ENCODE measurements at regions not wholly inside any gene's neighbourhood (a gene's known extent, or its start where the extent isn't known, plus 50 kb on each side); places are given as distances from the start of the nearest gene placed in this dataset.

DNA sequence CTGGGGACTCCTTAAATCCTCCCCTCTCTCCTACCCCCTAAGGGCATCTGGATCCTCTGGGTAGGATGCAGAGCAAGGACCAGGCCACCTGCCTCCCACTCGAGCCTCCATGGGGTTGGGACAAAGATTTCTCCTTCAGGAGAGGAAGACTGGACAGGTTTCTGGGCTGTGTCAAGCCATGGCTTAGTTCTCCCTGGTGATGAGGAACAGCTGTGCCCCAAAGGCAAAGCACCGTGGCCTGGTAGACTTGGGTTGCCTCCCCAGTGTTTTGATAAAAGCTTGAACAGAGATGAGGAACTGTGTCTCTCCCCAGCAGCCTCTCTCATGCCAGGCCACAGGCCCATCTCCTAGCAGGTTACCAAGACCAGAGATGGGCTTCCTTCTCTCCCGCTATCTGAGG, 238.3 kb downstream of the WDR11 start:
- no peaks in the 10 kb centered on the region for H3K4me1 Mint-ChIP-seq
- no peaks in the 10 kb centered on the region for H3K36me3 Mint-ChIP-seq (ENCODE audit: low read depth)
- no peak overlapping the region for H3K27ac Mint-ChIP-seq
- ChIA-PET POLR2A (no interaction called here), CTCF (no interaction called here)
- no peak for DNase-seq
- H3K4me3 Mint-ChIP-seq = no peak overlapping the region
- H3K9me3 Mint-ChIP-seq = no peaks in the 10 kb centered on the region
- H3K27me3 Mint-ChIP-seq = no peaks in the 10 kb centered on the region

DNA sequence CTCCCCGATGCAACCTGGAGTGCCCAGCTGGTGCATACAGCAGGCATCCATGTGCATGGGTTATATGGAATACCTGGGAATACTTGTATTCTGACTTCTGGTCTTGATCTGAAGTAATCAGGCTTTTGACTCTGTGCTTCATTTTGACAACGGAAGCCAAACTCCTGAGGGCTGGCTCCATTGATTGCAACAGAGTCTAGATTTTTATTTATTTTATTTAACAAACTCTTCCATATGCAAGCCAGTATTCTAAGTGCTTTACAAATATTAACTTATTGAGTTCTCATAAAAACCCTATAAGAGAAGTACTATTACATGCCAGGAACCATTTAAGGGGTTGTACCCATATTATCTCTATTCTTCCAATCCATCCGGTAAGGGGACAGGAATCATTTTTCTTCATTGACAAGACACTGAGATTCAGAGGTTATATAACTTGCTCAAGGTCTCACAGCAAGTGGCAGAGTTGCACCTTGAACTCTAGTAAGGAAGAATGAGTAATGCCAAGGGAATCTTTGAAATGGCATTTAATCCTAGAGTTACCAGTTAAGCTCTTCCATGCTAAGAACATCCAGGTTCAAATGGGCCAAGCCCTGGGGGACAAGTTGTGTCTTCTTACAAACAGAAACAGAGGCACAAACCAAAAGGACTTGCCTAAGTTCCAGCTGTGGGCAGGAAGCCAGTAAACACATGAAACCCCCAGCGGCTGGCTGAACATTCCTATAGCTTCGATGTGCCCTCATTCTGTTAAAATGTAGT, 241.0 kb downstream of the WDR11 start:
- CTCF ChIA-PET = no interaction called here
- Mint-ChIP-seq H3K4me3 (no peak overlapping the region), H3K36me3 (ENCODE audit: low read depth) (no peaks in the 10 kb centered on the region), H3K27me3 (no peaks in the 10 kb centered on the region), H3K4me1 (no peaks in the 10 kb centered on the region), H3K9me3 (no peaks in the 10 kb centered on the region), H3K27ac (no peak overlapping the region)
- POLR2A ChIA-PET = no interaction called here
- no peak for DNase-seq

DNA sequence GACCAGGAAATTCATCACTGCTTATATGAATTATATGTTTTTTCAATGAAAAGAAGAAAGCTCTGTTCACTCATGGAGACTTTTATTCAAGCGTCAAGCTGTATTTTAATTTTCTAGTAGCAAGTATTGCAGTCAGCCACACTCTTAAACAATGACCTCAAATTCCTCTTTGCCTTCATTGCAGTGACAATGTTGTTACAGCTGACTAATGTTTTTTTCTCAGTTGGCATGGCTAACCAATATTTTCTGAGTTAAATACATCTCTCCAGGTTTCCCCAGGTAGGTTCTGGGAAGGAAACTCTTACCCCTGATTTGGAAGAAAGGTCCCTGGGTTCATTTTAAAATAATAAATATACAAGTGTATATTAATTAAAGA, 241.5 kb downstream of the WDR11 start:
- Mint-ChIP-seq H3K27ac (no peak overlapping the region), H3K9me3 (no peaks in the 10 kb centered on the region)
- CTCF ChIA-PET = no interaction called here

DNA sequence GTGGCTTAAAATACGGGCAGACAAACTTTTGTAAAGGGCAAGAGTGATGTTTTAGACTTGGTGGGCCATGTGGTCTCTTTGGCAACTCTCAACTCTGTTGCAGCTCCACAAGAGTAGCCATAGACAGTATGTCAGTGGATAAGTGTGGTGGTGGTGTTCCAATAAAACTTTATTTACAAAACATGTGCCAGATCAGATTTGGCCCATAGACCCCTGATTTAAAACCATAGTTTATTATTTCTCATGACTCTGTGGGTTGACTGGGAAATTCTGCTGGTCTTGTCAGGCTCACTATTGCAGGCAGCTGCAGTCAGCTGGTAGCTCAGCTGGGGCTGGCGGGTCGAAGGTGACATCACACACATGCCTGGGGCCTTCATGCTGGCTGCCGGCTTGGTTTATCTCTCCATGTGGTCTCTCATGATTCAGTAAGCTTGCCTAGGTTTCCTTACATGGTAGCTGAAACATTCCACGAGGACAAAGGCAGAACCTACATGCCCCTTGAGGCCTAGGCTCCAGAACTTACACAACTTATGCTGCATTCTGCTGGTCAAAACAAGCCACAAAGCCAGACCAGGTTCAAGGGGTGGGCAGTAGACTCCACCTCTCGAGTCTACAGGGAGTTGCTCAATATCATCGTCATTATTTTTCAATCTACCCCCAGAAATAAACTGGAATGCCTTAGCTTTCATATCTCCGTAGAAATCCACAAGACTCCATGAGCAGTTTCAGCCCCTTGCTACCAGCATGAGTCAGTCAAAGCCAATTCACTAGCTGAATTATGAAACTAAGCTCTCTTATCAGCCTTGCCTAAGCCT, 245.7 kb downstream of the WDR11 start:
- ChIA-PET POLR2A (no interaction called here), CTCF (no interaction called here)
- H3K27ac Mint-ChIP-seq = no peak overlapping the region
- H3K9me3 Mint-ChIP-seq = no peaks in the 10 kb centered on the region
- no peaks in the 10 kb centered on the region for H3K36me3 Mint-ChIP-seq (ENCODE audit: low read depth)
- DNase-seq = no peak
- H3K27me3 Mint-ChIP-seq = no peaks in the 10 kb centered on the region
- H3K4me1 Mint-ChIP-seq = no peaks in the 10 kb centered on the region
- no peak overlapping the region for H3K4me3 Mint-ChIP-seq

More for the DNA sequence above, 241.5 kb downstream of the WDR11 start:
- H3K36me3 Mint-ChIP-seq (ENCODE audit: low read depth) = no peaks in the 10 kb centered on the region
- no peak for DNase-seq
- H3K27me3 Mint-ChIP-seq = no peaks in the 10 kb centered on the region
- H3K4me1 Mint-ChIP-seq = no peaks in the 10 kb centered on the region
- POLR2A ChIA-PET = no interaction called here
- no peak overlapping the region for H3K4me3 Mint-ChIP-seq

DNA sequence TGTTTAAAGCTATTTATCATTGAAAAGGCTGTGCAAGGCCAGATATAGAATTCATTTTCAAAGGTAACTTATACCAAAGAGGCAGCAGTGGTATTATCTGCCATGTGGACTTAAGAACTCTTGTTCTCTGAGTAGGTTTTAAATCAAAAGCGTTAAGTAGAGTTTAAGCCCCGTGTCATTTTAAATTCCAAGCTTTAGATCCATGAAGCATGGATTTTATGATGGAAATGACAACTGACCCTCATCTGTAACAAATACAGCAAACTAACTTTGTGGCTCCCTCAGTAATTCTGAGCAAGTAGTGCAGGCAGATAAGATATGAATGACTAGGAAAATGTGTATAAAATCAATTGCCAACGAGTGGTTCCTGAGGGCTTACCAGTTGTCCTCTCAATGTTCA, 247.0 kb downstream of the WDR11 start:
- no peaks in the 10 kb centered on the region for H3K4me1 Mint-ChIP-seq
- no peak for DNase-seq
- H3K9me3 Mint-ChIP-seq = no peaks in the 10 kb centered on the region
- ChIA-PET CTCF (no interaction called here), POLR2A (no interaction called here)
- no peak overlapping the region for H3K4me3 Mint-ChIP-seq
- no peak overlapping the region for H3K27ac Mint-ChIP-seq
- no peaks in the 10 kb centered on the region for H3K27me3 Mint-ChIP-seq
- H3K36me3 Mint-ChIP-seq (ENCODE audit: low read depth) = no peaks in the 10 kb centered on the region

DNA sequence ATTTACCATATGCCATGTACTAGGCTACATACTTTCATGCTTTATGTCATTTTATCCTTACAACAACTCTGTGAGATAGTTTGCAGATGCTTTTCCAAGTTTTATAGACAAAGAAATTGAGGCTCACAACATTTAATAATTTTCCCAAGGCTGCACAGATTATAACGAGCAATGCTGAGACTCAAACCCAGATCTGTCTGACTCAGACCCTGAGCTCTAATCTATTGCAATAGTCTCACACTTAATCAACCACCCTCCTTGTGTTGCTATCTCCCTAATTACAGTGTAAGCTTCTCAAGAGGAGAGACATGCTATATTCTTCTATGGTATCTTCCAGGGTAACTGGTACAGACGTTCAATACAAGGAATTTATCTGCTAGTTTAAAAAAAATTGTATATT, 247.6 kb downstream of the WDR11 start:
- Mint-ChIP-seq H3K9me3 (no peaks in the 10 kb centered on the region), H3K4me1 (no peaks in the 10 kb centered on the region), H3K36me3 (ENCODE audit: low read depth) (no peaks in the 10 kb centered on the region), H3K27me3 (no peaks in the 10 kb centered on the region), H3K4me3 (no peak overlapping the region), H3K27ac (no peak overlapping the region)
- CTCF ChIA-PET = no interaction called here
- POLR2A ChIA-PET = no interaction called here
- DNase-seq = no peak

DNA sequence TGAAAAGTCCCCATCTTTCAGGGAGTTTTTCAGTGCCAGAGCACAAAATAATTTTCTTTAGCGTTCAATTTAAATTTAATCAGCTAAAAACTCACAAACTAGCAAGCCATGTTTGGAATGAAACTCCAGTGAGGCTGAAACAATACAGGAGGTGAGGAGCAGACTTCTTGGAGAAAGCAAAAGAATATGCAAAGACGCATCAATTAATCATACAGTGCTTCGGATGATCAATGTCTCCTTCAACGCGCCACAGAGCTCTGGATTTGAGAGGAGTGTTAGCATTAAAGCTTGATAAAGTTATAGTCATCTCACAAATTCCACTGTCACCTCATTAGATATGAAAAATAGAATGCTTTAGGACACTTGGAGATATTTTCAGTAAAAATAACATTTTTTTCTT, 248.0 kb downstream of the WDR11 start:
- Mint-ChIP-seq H3K4me3 (no peak overlapping the region), H3K4me1 (no peaks in the 10 kb centered on the region), H3K27me3 (no peaks in the 10 kb centered on the region), H3K9me3 (no peaks in the 10 kb centered on the region), H3K27ac (no peak overlapping the region), H3K36me3 (ENCODE audit: low read depth) (no peaks in the 10 kb centered on the region)
- ChIA-PET POLR2A (no interaction called here), CTCF (no interaction called here)
- no peak for DNase-seq

DNA sequence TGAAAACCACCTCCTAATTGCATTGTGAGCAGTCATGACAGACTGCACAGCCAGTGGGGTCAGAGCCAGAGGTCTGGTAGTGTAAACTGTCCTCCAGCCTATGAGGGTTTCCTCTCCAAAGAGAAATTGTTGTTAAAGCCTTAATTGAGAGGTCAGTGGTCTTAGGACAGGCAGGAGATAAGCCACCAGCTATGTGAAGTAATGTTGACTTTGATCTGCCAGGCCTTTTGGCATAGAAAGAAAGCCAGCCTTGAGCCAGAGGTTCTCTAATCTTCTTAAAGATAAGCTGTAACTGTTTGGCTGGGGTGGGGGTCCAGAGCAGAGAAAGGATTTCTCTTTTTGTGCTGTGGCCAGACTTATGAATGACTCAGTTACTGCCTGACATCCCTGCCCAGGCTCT, 248.4 kb downstream of the WDR11 start:
- no peak for DNase-seq
- Mint-ChIP-seq H3K4me3 (no peak overlapping the region), H3K4me1 (no peaks in the 10 kb centered on the region), H3K36me3 (ENCODE audit: low read depth) (no peaks in the 10 kb centered on the region), H3K9me3 (no peaks in the 10 kb centered on the region), H3K27me3 (no peaks in the 10 kb centered on the region), H3K27ac (no peak overlapping the region)
- POLR2A ChIA-PET = no interaction called here
- CTCF ChIA-PET = no interaction called here

DNA sequence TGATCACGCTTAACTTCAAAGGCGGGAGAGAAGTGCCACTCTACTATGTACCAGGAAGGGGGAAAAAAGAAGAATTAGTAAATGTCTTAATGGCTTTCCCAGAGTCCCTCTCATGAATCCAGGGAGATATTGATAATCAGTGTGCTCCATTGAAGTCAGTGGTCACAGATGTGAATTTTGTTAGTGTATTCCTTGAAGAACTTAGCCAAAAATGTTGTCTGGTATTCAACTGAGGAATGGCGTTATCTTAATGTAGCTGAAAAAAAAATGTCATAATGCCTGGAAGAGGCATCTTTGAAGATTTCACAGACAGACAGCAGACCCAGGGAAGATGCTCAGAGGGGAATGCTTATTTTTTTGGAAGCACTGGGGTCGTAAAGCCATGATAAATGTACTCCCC, 250.4 kb downstream of the WDR11 start:
- ChIA-PET POLR2A (no interaction called here), CTCF (no interaction called here)
- DNase-seq = no peak
- no peaks in the 10 kb centered on the region for H3K36me3 Mint-ChIP-seq (ENCODE audit: low read depth)
- H3K4me3 Mint-ChIP-seq = no peak overlapping the region
- no peaks in the 10 kb centered on the region for H3K27me3 Mint-ChIP-seq
- H3K9me3 Mint-ChIP-seq = no peaks in the 10 kb centered on the region
- H3K4me1 Mint-ChIP-seq = no peaks in the 10 kb centered on the region
- no peak overlapping the region for H3K27ac Mint-ChIP-seq

DNA sequence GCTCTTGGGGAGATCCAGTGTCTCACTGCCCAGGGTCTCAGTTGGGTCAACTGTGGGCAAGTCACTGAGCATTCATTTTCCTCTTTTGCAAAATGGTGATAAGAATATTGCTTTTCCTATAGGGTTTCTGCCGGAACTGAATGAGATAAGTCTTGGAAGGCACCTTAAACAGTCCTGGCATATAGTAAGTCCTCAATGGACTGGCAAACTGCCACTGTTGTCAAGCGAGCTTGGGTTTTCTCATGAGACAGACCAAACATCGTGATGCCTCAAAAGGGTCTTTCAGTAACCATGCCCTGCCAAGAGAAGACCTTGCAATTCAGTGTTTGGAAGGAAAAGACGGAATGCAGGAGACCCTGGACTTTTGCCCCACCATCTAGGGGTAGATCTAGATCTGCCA, 251.5 kb downstream of the WDR11 start:
- POLR2A ChIA-PET = no interaction called here
- H3K27ac Mint-ChIP-seq = no peak overlapping the region
- H3K36me3 Mint-ChIP-seq (ENCODE audit: low read depth) = no peaks in the 10 kb centered on the region
- H3K4me3 Mint-ChIP-seq = no peak overlapping the region
- no peaks in the 10 kb centered on the region for H3K9me3 Mint-ChIP-seq
- H3K4me1 Mint-ChIP-seq = no peaks in the 10 kb centered on the region
- CTCF ChIA-PET = no interaction called here
- DNase-seq = no peak
- H3K27me3 Mint-ChIP-seq = no peaks in the 10 kb centered on the region

DNA sequence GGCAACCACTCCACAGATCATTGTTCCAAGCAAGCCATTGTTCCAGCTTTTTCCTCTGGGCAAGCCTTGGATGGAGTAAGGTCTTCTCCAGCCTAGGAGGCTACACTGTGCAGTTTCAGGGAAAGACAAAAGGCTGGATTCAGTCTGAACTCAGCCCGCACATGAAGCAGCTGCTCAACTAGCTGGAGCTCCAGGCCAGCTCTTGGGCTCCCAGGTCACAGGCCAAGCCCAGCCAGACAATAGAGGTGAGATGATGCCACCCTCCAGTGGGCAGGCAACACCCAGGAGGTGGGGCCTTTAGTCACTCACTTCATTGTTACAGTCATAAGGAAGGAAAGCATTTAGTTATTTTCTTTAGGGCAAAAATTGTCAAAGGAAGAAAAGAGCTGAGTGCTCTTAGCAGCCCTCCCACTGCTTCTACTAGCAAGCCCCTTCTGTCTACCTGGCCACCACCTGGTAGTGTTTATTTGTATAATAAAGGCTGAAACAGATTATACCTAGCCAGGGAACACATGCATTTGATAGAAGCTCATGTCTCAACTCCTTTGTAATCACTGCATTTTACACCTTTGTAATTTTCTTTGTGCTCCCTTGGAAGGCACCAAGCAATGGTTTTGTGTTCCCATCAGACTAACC, 253.4 kb downstream of the WDR11 start:
- Mint-ChIP-seq H3K27me3 (no peaks in the 10 kb centered on the region), H3K27ac (no peak overlapping the region), H3K4me3 (no peak overlapping the region), H3K4me1 (no peaks in the 10 kb centered on the region), H3K36me3 (ENCODE audit: low read depth) (no peaks in the 10 kb centered on the region), H3K9me3 (no peaks in the 10 kb centered on the region)
- DNase-seq = no peak
- CTCF ChIA-PET = no interaction called here
- POLR2A ChIA-PET = no interaction called here

DNA sequence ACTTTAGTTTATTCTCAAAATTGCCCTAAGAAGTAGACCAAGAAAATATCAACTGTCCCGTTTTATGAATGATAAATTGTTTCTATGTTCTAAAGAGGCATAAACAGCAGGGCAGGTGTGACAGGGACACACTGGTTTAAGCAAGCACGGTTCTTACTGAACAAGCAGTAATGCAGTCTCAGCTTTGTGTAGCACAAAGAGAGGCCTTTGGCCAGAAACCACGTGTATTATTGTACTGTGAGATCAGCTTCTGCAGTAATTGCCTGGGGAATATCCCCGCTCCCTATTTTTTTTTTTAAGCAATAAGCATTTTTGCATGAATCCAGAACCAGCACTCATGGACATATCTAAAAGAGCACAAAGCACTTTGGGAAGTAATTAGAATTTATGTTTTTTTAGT, 255.4 kb downstream of the WDR11 start:
- no peaks in the 10 kb centered on the region for H3K27me3 Mint-ChIP-seq
- H3K9me3 Mint-ChIP-seq = peaks cover 4% of the 10 kb centered on the region
- POLR2A ChIA-PET = no interaction called here
- CTCF ChIA-PET = no interaction called here
- no peak for DNase-seq
- H3K4me3 Mint-ChIP-seq = no peak overlapping the region
- H3K27ac Mint-ChIP-seq = no peak overlapping the region
- no peaks in the 10 kb centered on the region for H3K36me3 Mint-ChIP-seq (ENCODE audit: low read depth)
- no peaks in the 10 kb centered on the region for H3K4me1 Mint-ChIP-seq

DNA sequence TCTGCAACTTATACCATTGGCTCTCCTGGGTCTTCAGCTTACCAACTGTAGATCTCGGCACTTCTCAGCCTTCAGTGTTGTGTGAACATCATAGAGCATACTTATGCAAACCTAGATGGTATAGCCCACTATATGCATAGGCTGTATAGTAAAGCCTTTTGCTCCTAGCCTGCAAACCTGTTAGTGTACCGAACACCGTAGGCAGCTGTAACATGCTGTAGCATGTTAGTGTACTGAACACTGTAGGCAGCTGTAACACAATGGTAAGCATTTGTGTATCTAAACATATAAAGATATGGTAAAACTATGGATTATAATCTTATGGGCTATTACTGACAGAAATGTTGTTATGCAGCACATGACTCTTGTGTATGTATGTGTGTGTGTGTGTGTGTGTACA, 256.9 kb downstream of the WDR11 start:
- no peak overlapping the region for H3K4me3 Mint-ChIP-seq
- ChIA-PET POLR2A (no interaction called here), CTCF (no interaction called here)
- no peaks in the 10 kb centered on the region for H3K36me3 Mint-ChIP-seq (ENCODE audit: low read depth)
- DNase-seq = no peak
- peaks cover 4% of the 10 kb centered on the region for H3K9me3 Mint-ChIP-seq
- no peak overlapping the region for H3K27ac Mint-ChIP-seq
- H3K4me1 Mint-ChIP-seq = no peaks in the 10 kb centered on the region
- H3K27me3 Mint-ChIP-seq = no peaks in the 10 kb centered on the region

DNA sequence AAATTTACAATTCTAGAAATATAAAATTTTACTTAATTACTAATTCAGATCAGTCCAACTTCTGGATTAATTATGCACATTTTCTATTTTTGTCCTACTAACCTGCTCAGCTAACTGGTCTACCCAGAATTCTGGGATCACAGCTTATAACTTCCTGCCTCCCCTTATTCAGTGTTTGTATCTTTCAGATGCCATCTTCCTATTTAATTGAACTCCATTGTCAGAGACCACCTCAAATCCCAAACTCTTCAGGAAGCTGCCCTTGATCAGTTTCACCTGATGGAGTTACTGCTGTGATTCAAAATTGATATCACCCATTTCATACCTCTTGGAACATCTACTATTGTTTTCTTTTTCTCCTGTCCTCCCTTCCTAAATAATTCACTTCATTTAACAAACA, 259.2 kb downstream of the WDR11 start:
- no peaks in the 10 kb centered on the region for H3K4me1 Mint-ChIP-seq
- H3K36me3 Mint-ChIP-seq (ENCODE audit: low read depth) = no peaks in the 10 kb centered on the region
- POLR2A ChIA-PET = no interaction called here
- DNase-seq = no peak
- CTCF ChIA-PET = no interaction called here
- no peaks in the 10 kb centered on the region for H3K27me3 Mint-ChIP-seq
- H3K9me3 Mint-ChIP-seq = peaks cover 4% of the 10 kb centered on the region
- H3K4me3 Mint-ChIP-seq = no peak overlapping the region
- no peak overlapping the region for H3K27ac Mint-ChIP-seq

All from activated CD4-positive, alpha-beta T cell treated with anti-CD3 and anti-CD28 coated beads, Interleukin-2, amount 10 ng/mL, durations not matched to agents 7 days and 5 days (primary cell).